WTC11 (cell line): ENCODE measurements at regions not wholly inside any gene's neighbourhood (a gene's known extent, or its start where the extent isn't known, plus 50 kb on each side); places are given as distances from the start of the nearest gene placed in this dataset.
"Not testable (repeated sequence)": the region's sequence is repeated elsewhere in the genome, so short reads cannot be mapped to it uniquely, and the experiment has no call there.

Experiments
- ATAC-seq: fragments of 200-7000 bp; cut with Tn5 transposase; 2 replicates; pipeline ENCODE4 v1.10.0; 2021; ENCODE audit warnings: mild to moderate bottlenecking, moderate library complexity
- CTCF ChIA-PET: fragments of 300-600 bp; sonication (Branson Sonifier 250); formaldehyde crosslinking; loops from one replicate; lab custom pipeline; 2021; ENCODE audit warnings: antibody characterized with exemption; lab: Charles Lee
- POLR2A ChIA-PET: fragments of 350-600 bp; sonication (Branson Sonifier 250); formaldehyde crosslinking; loops from one replicate; lab custom pipeline; 2021; ENCODE audit warnings: antibody characterized with exemption; lab: Charles Lee
- DNase-seq: peaks from one replicate; pipeline ENCODE4 v3.0.0; 2021; ENCODE audit warnings: low spot score
- H3K27ac Mint-ChIP-seq: 2 replicates; pipeline ENCODE4 v1.8.0; 2021; ENCODE audit warnings: mixed read lengths
- H3K27me3 Mint-ChIP-seq: 2 replicates; pipeline ENCODE4 v1.8.0; 2021; ENCODE audit warnings: low read depth, mild to moderate bottlenecking, moderate library complexity, mixed read lengths
- H3K36me3 Mint-ChIP-seq: 2 replicates; pipeline ENCODE4 v1.8.0; 2021; ENCODE audit warnings: mixed read lengths
- H3K4me1 Mint-ChIP-seq: 2 replicates; pipeline ENCODE4 v1.8.0; 2022; ENCODE audit warnings: mixed read lengths
- H3K4me3 Mint-ChIP-seq: 2 replicates; pipeline ENCODE4 v1.8.0; 2021; ENCODE audit warnings: mild to moderate bottlenecking, moderate library complexity, mixed read lengths
- H3K9me3 Mint-ChIP-seq: 2 replicates; pipeline ENCODE4 v1.8.0; 2021; ENCODE audit warnings: mixed read lengths
- CREB1 ChIP-seq: sonication (generic); formaldehyde crosslinking; IDR thresholded peaks from 2 replicates; pipeline ENCODE4 v1.8.0; 2023; ENCODE audit warnings: mild to moderate bottlenecking, missing genetic modification reagents
- E2F4 ChIP-seq: sonication (generic); formaldehyde crosslinking; IDR thresholded peaks from 2 replicates; pipeline ENCODE4 v1.8.1; 2022; ENCODE audit warnings: low read depth, mild to moderate bottlenecking, moderate library complexity, missing genetic modification reagents, borderline replicate concordance
- E2F5 ChIP-seq: sonication (generic); formaldehyde crosslinking; IDR thresholded peaks from 2 replicates; pipeline ENCODE4 v1.8.1; 2022; ENCODE audit warnings: mild to moderate bottlenecking, moderate library complexity, missing genetic modification reagents
- ERG ChIP-seq: fragments of 250-450 bp; sonication (Bioruptor Pico); IDR thresholded peaks from 2 replicates; pipeline ENCODE4 v1.8.0; 2021; ENCODE audit warnings: mild to moderate bottlenecking
- GRHL2 ChIP-seq: fragments of 250-450 bp; sonication (Bioruptor Pico); IDR thresholded peaks from 2 replicates; pipeline ENCODE4 v1.8.0; 2022; ENCODE audit warnings: mild to moderate bottlenecking, moderate library complexity; ENCODE audit not compliant: insufficient replicate concordance, severe bottlenecking
- HMGA2 ChIP-seq: fragments of 250-450 bp; sonication (Bioruptor Pico); IDR thresholded peaks from 2 replicates; pipeline ENCODE4 v1.4.0; 2021; ENCODE audit warnings: mild to moderate bottlenecking, moderate library complexity
- IRF2 ChIP-seq: sonication (generic); formaldehyde crosslinking; IDR thresholded peaks from 2 replicates; pipeline ENCODE4 v1.8.0; 2022; ENCODE audit warnings: low read depth, missing genetic modification reagents, borderline replicate concordance
- SMAD3 ChIP-seq: sonication (generic); formaldehyde crosslinking; IDR thresholded peaks from 2 replicates; pipeline ENCODE4 v1.8.0; 2022; ENCODE audit warnings: missing genetic modification reagents, mild to moderate bottlenecking, borderline replicate concordance
- STAT6 ChIP-seq: sonication (generic); formaldehyde crosslinking; conservative IDR thresholded peaks from 2 replicates; pipeline ENCODE4 v1.8.1; 2023; ENCODE audit warnings: mild to moderate bottlenecking, low read depth, missing genetic modification reagents, moderate library complexity
- USF2 ChIP-seq: sonication (generic); formaldehyde crosslinking; IDR thresholded peaks from 2 replicates; pipeline ENCODE4 v1.8.1; 2023; ENCODE audit warnings: mild to moderate bottlenecking, missing genetic modification reagents, moderate library complexity
- ZBTB43 ChIP-seq: sonication (generic); formaldehyde crosslinking; IDR thresholded peaks from 2 replicates; pipeline ENCODE4 v1.8.1; 2023; ENCODE audit warnings: mild to moderate bottlenecking, missing genetic modification reagents
- ZMAT4 ChIP-seq: fragments of 250-450 bp; sonication (Bioruptor Pico); IDR thresholded peaks from 2 replicates; pipeline ENCODE4 v1.9.0; 2021; ENCODE audit warnings: mild to moderate bottlenecking
- ZNF121 ChIP-seq: sonication (generic); formaldehyde crosslinking; IDR thresholded peaks from 2 replicates; pipeline ENCODE4 v1.8.0; 2023; ENCODE audit warnings: missing genetic modification reagents
- ZNF219 ChIP-seq: sonication (generic); formaldehyde crosslinking; IDR thresholded peaks from 2 replicates; pipeline ENCODE4 v1.8.0; 2023; ENCODE audit warnings: missing genetic modification reagents, mild to moderate bottlenecking, borderline replicate concordance
- ZNF232 ChIP-seq: sonication (generic); formaldehyde crosslinking; IDR thresholded peaks from 2 replicates; pipeline ENCODE4 v1.8.0; 2022; ENCODE audit warnings: mild to moderate bottlenecking, missing genetic modification reagents
- ZNF263 ChIP-seq: sonication (generic); formaldehyde crosslinking; IDR thresholded peaks from 2 replicates; pipeline ENCODE4 v1.8.1; 2022; ENCODE audit warnings: low read depth, mild to moderate bottlenecking, moderate library complexity, missing genetic modification reagents

GRCh38 chr1:43019226-43019625 lies 60.6 kb upstream of the SLC2A1 start:
- CTCF ChIA-PET = no interaction called here
- H3K9me3 Mint-ChIP-seq = no peaks in the 10 kb centered on the region
- H3K4me3 Mint-ChIP-seq = no peak overlapping the region
- H3K36me3 Mint-ChIP-seq = no peaks in the 10 kb centered on the region
- H3K27ac Mint-ChIP-seq = no peak overlapping the region
- peaks cover 5% of the 10 kb centered on the region for H3K4me1 Mint-ChIP-seq
- POLR2A ChIA-PET = no interaction called here
- no peak for DNase-seq
- TF ChIP-seq ZNF232 (CRISPR knock-in tag) (no peak), ZMAT4 (no peak), ZBTB43 (CRISPR knock-in tag) (no peak), ZNF219 (no peak), ZNF121 (CRISPR knock-in tag) (no peak)
- ATAC-seq = no peak
- peaks cover 2% of the 10 kb centered on the region; the same call in 1 of the 2 replicates for H3K27me3 Mint-ChIP-seq

GRCh38 chr1:43018121-43018520 lies 59.5 kb upstream of the SLC2A1 start:
- TF ChIP-seq E2F5 (CRISPR knock-in tag) = no peak
- no peak for TF ChIP-seq SMAD3 (CRISPR knock-in tag)
- TF ChIP-seq ERG (CRISPR knock-in tag) = no peak
- TF ChIP-seq ZNF263 (CRISPR knock-in tag) = no peak
- TF ChIP-seq GRHL2 (CRISPR knock-in tag) = no peak
- TF ChIP-seq IRF2 (CRISPR knock-in tag) = no peak
- TF ChIP-seq E2F4 (CRISPR knock-in tag) = no peak
- TF ChIP-seq ZMAT4 = no peak
- no peak for TF ChIP-seq ZNF121 (CRISPR knock-in tag)
- TF ChIP-seq, all 79 proteins: peak for 0
- no peak overlapping the region for H3K27ac Mint-ChIP-seq
- DNase-seq (no peak), ATAC-seq (no peak)
- CTCF ChIA-PET = no interaction called here
- H3K4me1 Mint-ChIP-seq = peaks cover 16% of the 10 kb centered on the region
- H3K9me3 Mint-ChIP-seq = no peaks in the 10 kb centered on the region
- H3K27me3 Mint-ChIP-seq = peaks cover 2% of the 10 kb centered on the region; the same call in 1 of the 2 replicates
- no peak overlapping the region for H3K4me3 Mint-ChIP-seq
- POLR2A ChIA-PET = no interaction called here
- H3K36me3 Mint-ChIP-seq = no peaks in the 10 kb centered on the region

GRCh38 chr1:43015269-43015668 lies 56.6 kb upstream of the SLC2A1 start:
- Mint-ChIP-seq H3K4me3 (no peak overlapping the region), H3K27ac (no peak overlapping the region), H3K9me3 (no peaks in the 10 kb centered on the region), H3K27me3 (peaks cover 2% of the 10 kb centered on the region; the same call in 1 of the 2 replicates), H3K36me3 (no peaks in the 10 kb centered on the region), H3K4me1 (peaks cover 30% of the 10 kb centered on the region)
- ChIA-PET CTCF (no interaction called here), POLR2A (no interaction called here)
- TF ChIP-seq CREB1 (no peak), STAT6 (CRISPR knock-in tag) (no peak), USF2 (CRISPR knock-in tag) (no peak), HMGA2 (CRISPR knock-in tag) (no peak), ZBTB43 (CRISPR knock-in tag) (no peak), IRF2 (CRISPR knock-in tag) (no peak)
- no peak for DNase-seq
- no peak for ATAC-seq

- DNase-seq, H3K27ac Mint-ChIP-seq, H3K9me3 Mint-ChIP-seq, ATAC-seq, H3K4me3 Mint-ChIP-seq, POLR2A ChIA-PET, CTCF ChIA-PET, H3K36me3 Mint-ChIP-seq, H3K27me3 Mint-ChIP-seq: not testable (repeated sequence)
- H3K4me1 Mint-ChIP-seq = peaks cover 36% of the 10 kb centered on the region
Measured at GRCh38 chr1:43014579-43014978, 55.9 kb upstream of the SLC2A1 start.
